Osteoblast (primary cell): ENCODE measurements at regions not wholly inside any gene's neighbourhood (a gene's known extent, or its start where the extent isn't known, plus 50 kb on each side); places are given as distances from the start of the nearest gene placed in this dataset.

ENCODE experiments used
- DNase-seq: peaks from one replicate; pipeline ENCODE4 v3.0.0; 2011; ENCODE audit warnings: low spot score, mixed read lengths; ENCODE audit not compliant: insufficient read length; ENCODE audit errors: missing footprints
- H2AFZ ChIP-seq: 2 replicates; pipeline ENCODE4 v1.6.0; 2011; ENCODE audit warnings: mild to moderate bottlenecking, low read length
- H3K27ac ChIP-seq: 2 replicates; pipeline ENCODE4 v1.5.1; 2011; ENCODE audit warnings: mild to moderate bottlenecking, low read depth, low read length, moderate library complexity
- H3K27me3 ChIP-seq: 2 replicates; pipeline ENCODE4 v1.6.0; 2012; ENCODE audit warnings: mild to moderate bottlenecking, control low read depth, inconsistent platforms, low read length, moderate library complexity; ENCODE audit not compliant: insufficient read depth
- H3K36me3 ChIP-seq: 2 replicates; pipeline ENCODE4 v1.5.1; 2011; ENCODE audit warnings: mild to moderate bottlenecking, low read length, control low read depth, moderate library complexity; ENCODE audit not compliant: insufficient read depth
- H3K4me1 ChIP-seq: 2 replicates; pipeline ENCODE4 v1.5.1; 2011; ENCODE audit warnings: mild to moderate bottlenecking, low read length, control low read depth, moderate library complexity; ENCODE audit not compliant: insufficient read depth
- H3K4me2 ChIP-seq: 2 replicates; pipeline ENCODE4 v1.6.0; 2011; ENCODE audit warnings: mild to moderate bottlenecking, low read length; ENCODE audit not compliant: insufficient read depth
- H3K4me3 ChIP-seq: fragments of 200-600 bp; sonication (generic); 3 replicates; pipeline ENCODE4 v1.5.1; 2012; ENCODE audit warnings: mild to moderate bottlenecking, low read length, inconsistent platforms; ENCODE audit not compliant: insufficient read depth
- H3K79me2 ChIP-seq: 2 replicates; pipeline ENCODE4 v1.6.0; 2012; ENCODE audit warnings: mild to moderate bottlenecking, low read length, control low read depth, inconsistent platforms; ENCODE audit not compliant: insufficient read depth
- H3K9me3 ChIP-seq: 2 replicates; pipeline ENCODE4 v1.5.1; 2011; ENCODE audit warnings: low read depth, low read length, control low read depth
- H4K20me1 ChIP-seq: 2 replicates; pipeline ENCODE4 v1.6.0; 2012; ENCODE audit warnings: mild to moderate bottlenecking, low read length, control low read depth; ENCODE audit not compliant: insufficient read depth
- CTCF ChIP-seq: IDR thresholded peaks from 2 replicates; pipeline ENCODE4 v1.5.1; 2011; ENCODE audit warnings: mild to moderate bottlenecking, low read depth, low read length, moderate library complexity; ENCODE audit errors: extremely low read depth

GRCh38 chr7:106471686-106472440 lies 187.1 kb upstream of the NAMPT start:
- DNase-seq: no peak
- Histone ChIP-seq H3K36me3 (no peaks in the 10 kb centered on the region), H3K4me1 (no peaks in the 10 kb centered on the region), H2AFZ (no peak overlapping the region), H4K20me1 (no peaks in the 10 kb centered on the region), H3K27ac (no peak overlapping the region), H3K79me2 (no peaks in the 10 kb centered on the region), H3K4me3 (no peak overlapping the region), H3K27me3 (no peaks in the 10 kb centered on the region), H3K4me2 (no peak overlapping the region), H3K9me3 (no peaks in the 10 kb centered on the region)
- TF ChIP-seq CTCF: no peak

- no peaks in the 10 kb centered on the region for H3K79me2 ChIP-seq
- no peaks in the 10 kb centered on the region for H4K20me1 ChIP-seq
- no peak overlapping the region for H2AFZ ChIP-seq
- no peak overlapping the region for H3K4me2 ChIP-seq
- H3K4me3 ChIP-seq: no peak overlapping the region
- no peaks in the 10 kb centered on the region for H3K4me1 ChIP-seq
- no peak for DNase-seq
- H3K36me3 ChIP-seq: no peaks in the 10 kb centered on the region
- no peaks in the 10 kb centered on the region for H3K9me3 ChIP-seq
- H3K27ac ChIP-seq: no peak overlapping the region
- no peaks in the 10 kb centered on the region for H3K27me3 ChIP-seq
- TF ChIP-seq CTCF: no peak
Observed at GRCh38 chr7:106471021-106471420, 186.2 kb upstream of the NAMPT start.

- H2AFZ ChIP-seq: no peak overlapping the region
Observed at GRCh38 chr7:106466867-106467266, 182.1 kb upstream of the NAMPT start.

More at GRCh38 chr7:106466867-106467266, 182.1 kb upstream of the NAMPT start:
- H3K36me3 ChIP-seq: no peaks in the 10 kb centered on the region
- H3K27ac ChIP-seq: no peak overlapping the region
- no peak for DNase-seq
- no peaks in the 10 kb centered on the region for H3K27me3 ChIP-seq
- H3K4me2 ChIP-seq: no peak overlapping the region
- no peaks in the 10 kb centered on the region for H3K9me3 ChIP-seq
- H3K79me2 ChIP-seq: no peaks in the 10 kb centered on the region
- no peak for TF ChIP-seq CTCF
- no peaks in the 10 kb centered on the region for H3K4me1 ChIP-seq
- no peaks in the 10 kb centered on the region for H4K20me1 ChIP-seq
- no peak overlapping the region for H3K4me3 ChIP-seq
